SK-N-SH (cell line): ENCODE measurements at regions not wholly inside any gene's neighbourhood (a gene's known extent, or its start where the extent isn't known, plus 50 kb on each side); places are given as distances from the start of the nearest gene placed in this dataset.

Source experiments
- CTCF ChIA-PET: fragments of 300-600, 350-600 bp; formaldehyde crosslinking; extraction: SDS; loops from one replicate; lab custom pipeline; 2021; lab: Yijun Ruan, JAX
- POLR2A ChIA-PET: fragments of 350-600 bp; sonication (Branson Sonifier 250); formaldehyde crosslinking; extraction: SDS; loops from one replicate; lab custom pipeline; 2020; ENCODE audit warnings: antibody characterized with exemption, inconsistent platforms; lab: Yijun Ruan, JAX
- DNase-seq: peaks from one replicate; pipeline ENCODE4 v3.0.0; 2012
- H2AFZ ChIP-seq: fragments of 200-600 bp; sonication (generic); 2 replicates; pipeline ENCODE4 v1.8.1; 2016; ENCODE audit warnings: antibody characterized with exemption, mild to moderate bottlenecking, low read depth
- H3F3A ChIP-seq: fragments of 200-600 bp; sonication (generic); replicated peaks from 2 replicates; pipeline ENCODE3; 2016; ENCODE audit warnings: antibody characterized with exemption, mild to moderate bottlenecking; ENCODE audit not compliant: insufficient read depth
- H3K27ac ChIP-seq, 2 experiments: fragments of 200-500 bp in 1 of 2; fragments of 200-600 bp in 1 of 2; sonication (Bioruptor generic) in 1 of 2; sonication (generic), shearing (Covaris generic) in 1 of 2; 2 replicates each; pipeline versions ENCODE4 v1.5.1 to v1.6.1; 2014 to 2016; ENCODE audit warnings: low read depth in 2 of 2, inconsistent platforms in 1 of 2, low read length in 1 of 2, mild to moderate bottlenecking in 1 of 2, mixed read lengths in 1 of 2
- H3K27me3 ChIP-seq: fragments of 200-600 bp; sonication (generic), shearing (Covaris generic); 2 replicates; pipeline ENCODE4 v1.6.1; 2016; ENCODE audit warnings: mixed run types; ENCODE audit not compliant: insufficient read depth
- H3K36me3 ChIP-seq, 2 experiments: fragments of 200-500 bp in 1 of 2; fragments of 200-600 bp in 1 of 2; sonication (Bioruptor generic) in 1 of 2; sonication (generic) in 1 of 2; replicated peaks in 1 of 2; 2 replicates each; pipeline versions ENCODE3 to v1.5.1; 2014 to 2016; ENCODE audit warnings: low read length in 1 of 2, mild to moderate bottlenecking in 1 of 2; ENCODE audit not compliant: insufficient read depth in 2 of 2, control insufficient read depth in 1 of 2
- H3K4me1 ChIP-seq, 2 experiments: fragments of 200-500 bp in 1 of 2; fragments of 200-600 bp in 1 of 2; sonication (Bioruptor generic) in 1 of 2; sonication (generic), shearing (Covaris generic) in 1 of 2; 2 replicates each; pipeline versions ENCODE4 v1.5.1 to v1.6.1; 2014 to 2016; ENCODE audit warnings: low read depth in 1 of 2, low read length in 1 of 2, mixed run types in 1 of 2; ENCODE audit not compliant: insufficient read depth in 2 of 2, control insufficient read depth in 1 of 2
- H3K4me2 ChIP-seq: fragments of 200-600 bp; sonication (generic), shearing (Covaris generic); 2 replicates; pipeline ENCODE4 v1.6.1; 2017; ENCODE audit warnings: mixed run types
- H3K4me3 ChIP-seq, 2 experiments: fragments of 200-500 bp in 1 of 2; fragments of 200-600 bp in 1 of 2; sonication (Bioruptor generic) in 1 of 2; sonication (generic), shearing (Covaris generic) in 1 of 2; 2 replicates each; pipeline versions ENCODE4 v1.5.1 to v1.8.1; 2014 to 2016; ENCODE audit warnings: low read depth in 2 of 2, inconsistent platforms in 1 of 2, low read length in 1 of 2, mild to moderate bottlenecking in 1 of 2, mixed read lengths in 1 of 2, moderate library complexity in 1 of 2
- H3K79me2 ChIP-seq: fragments of 200-600 bp; sonication (generic); 2 replicates; pipeline ENCODE4 v1.8.1; 2017; ENCODE audit warnings: mild to moderate bottlenecking; ENCODE audit not compliant: insufficient read depth
- H3K9ac ChIP-seq: fragments of 200-600 bp; sonication (generic); 2 replicates; pipeline ENCODE4 v1.6.1; 2017; ENCODE audit warnings: mixed run types
- H3K9me2 ChIP-seq: fragments of 200-600 bp; sonication (generic); 2 replicates; pipeline ENCODE4 v1.6.1; 2017; ENCODE audit warnings: mixed run types
- H3K9me3 ChIP-seq: fragments of 200-600 bp; sonication (generic); 2 replicates; pipeline ENCODE4 v1.6.1; 2017; ENCODE audit warnings: mixed run types, mild to moderate bottlenecking, moderate library complexity
- H4K20me1 ChIP-seq: fragments of 200-600 bp; sonication (generic); 2 replicates; pipeline ENCODE4 v1.6.1; 2017; ENCODE audit warnings: mild to moderate bottlenecking, mixed run types; ENCODE audit not compliant: insufficient read depth
- CHD2 ChIP-seq: fragments of 150-350 bp; IDR thresholded peaks from 2 replicates; pipeline ENCODE4 v1.6.1; 2018; ENCODE audit warnings: low read length; ENCODE audit not compliant: partially characterized antibody
- GABPA ChIP-seq: IDR thresholded peaks from 2 replicates; pipeline ENCODE4 v1.4.0; 2012; ENCODE audit warnings: low read depth, mild to moderate bottlenecking
- IRF3 ChIP-seq: fragments of 150-350 bp; IDR thresholded peaks from 2 replicates; pipeline ENCODE4 v1.6.1; 2016; ENCODE audit warnings: mild to moderate bottlenecking, low read depth, low read length
- NFIC ChIP-seq: IDR thresholded peaks from 2 replicates; pipeline ENCODE4 v1.4.0; 2012; ENCODE audit warnings: borderline replicate concordance
- POLR2AphosphoS5 ChIP-seq: IDR thresholded peaks from 2 replicates; pipeline ENCODE4 v1.6.1; 2012; ENCODE audit warnings: low read depth, low read length
- RAD21 ChIP-seq: IDR thresholded peaks from 2 replicates; pipeline ENCODE4 v1.6.1; 2012; ENCODE audit warnings: mild to moderate bottlenecking, low read length
- RCOR1 ChIP-seq: fragments of 150-350 bp; IDR thresholded peaks from 2 replicates; pipeline ENCODE4 v1.6.1; 2017; ENCODE audit warnings: antibody characterized with exemption, low read length
- TEAD4 ChIP-seq: IDR thresholded peaks from 2 replicates; pipeline ENCODE4 v1.4.0; 2012; ENCODE audit warnings: mild to moderate bottlenecking, borderline replicate concordance; ENCODE audit not compliant: insufficient read depth
- USF2 ChIP-seq: fragments of 150-350 bp; IDR thresholded peaks from 2 replicates; pipeline ENCODE4 v1.6.1; 2017; ENCODE audit warnings: antibody characterized with exemption, low read length, low read depth, borderline replicate concordance
- ZBTB33 ChIP-seq: IDR thresholded peaks from 2 replicates; pipeline ENCODE4 v1.4.0; 2012; ENCODE audit warnings: low read depth, borderline replicate concordance
- WGBS: methylation state at CpG from one replicate; pipeline ENCODE4 v1.1.6; 2017; ENCODE audit warnings: low lambda C conversion rate; 5-methylcytosine and 5-hydroxymethylcytosine counted together
- TF ChIP-seq, protein P1 (sequence below): IDR thresholded peaks from 2 replicates; pipeline ENCODE4 v1.4.0; 2012; ENCODE audit warnings: low read depth
- TF ChIP-seq, protein P2 (sequence below): IDR thresholded peaks from 2 replicates; pipeline ENCODE4 v1.6.1; 2012; ENCODE audit warnings: mild to moderate bottlenecking, low read depth, low read length, moderate library complexity

DNA sequence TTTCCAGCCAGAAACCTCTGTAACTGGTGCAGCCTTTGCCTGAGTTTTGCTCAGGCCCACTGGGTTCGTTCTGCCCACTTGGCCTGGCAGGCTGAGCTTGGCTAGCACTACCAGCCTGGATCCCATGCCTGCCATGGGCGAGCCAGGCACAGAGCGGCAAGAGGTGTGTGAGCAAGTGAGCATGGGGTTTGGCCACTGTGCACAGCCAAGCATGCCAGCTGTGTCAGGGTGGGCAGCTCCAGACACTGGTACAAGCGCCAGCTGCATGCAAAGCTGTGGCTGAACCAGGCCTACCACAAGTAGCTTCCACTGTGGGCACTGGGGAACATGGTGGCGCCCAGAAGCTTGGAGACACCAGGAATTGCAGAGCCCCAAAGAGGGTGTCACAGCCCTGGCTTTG lies 56.3 kb upstream of the LDAH start:
- H3K4me2 ChIP-seq: no peak overlapping the region
- H3K27me3 ChIP-seq: no peaks in the 10 kb centered on the region
- 39% methylated on average over 4 of the region's 5 CpGs for WGBS
- no peak for DNase-seq
- no peaks in the 10 kb centered on the region for H3K36me3 ChIP-seq
- no peak overlapping the region for H3K4me3 ChIP-seq
- CTCF ChIA-PET: interaction anchor here (3.2 kb wide), 1 partner anchor 218 kb away, joined by 11 read pairs; no protein-coding TSS in a partner anchor
- POLR2A ChIA-PET: no interaction called here
- peaks cover 0 to 20% of the 10 kb centered on the region in 2 experiments; a peak in 2 of 4 replicates for H3K4me1 ChIP-seq
- no peaks in the 10 kb centered on the region for H3K9me2 ChIP-seq
- no peak overlapping the region for H2AFZ ChIP-seq
- no peak overlapping the region for H3K27ac ChIP-seq
- no peak overlapping the region for H3K9ac ChIP-seq
- no peaks in the 10 kb centered on the region for H3K9me3 ChIP-seq
- TF ChIP-seq, protein P1, sequence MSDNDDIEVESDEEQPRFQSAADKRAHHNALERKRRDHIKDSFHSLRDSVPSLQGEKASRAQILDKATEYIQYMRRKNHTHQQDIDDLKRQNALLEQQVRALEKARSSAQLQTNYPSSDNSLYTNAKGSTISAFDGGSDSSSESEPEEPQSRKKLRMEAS: no peak
- TF ChIP-seq TEAD4 (no peak), POLR2AphosphoS5 (no peak), NFIC (no peak), IRF3 (no peak), GABPA (no peak), USF2 (no peak), RAD21 (no peak), CHD2 (no peak), RCOR1 (no peak), ZBTB33 (no peak)
- H3F3A ChIP-seq: no peaks in the 10 kb centered on the region
- H3K79me2 ChIP-seq: no peaks in the 10 kb centered on the region
- H4K20me1 ChIP-seq: no peaks in the 10 kb centered on the region

- Histone ChIP-seq H3K4me2 (no peak overlapping the region), H2AFZ (no peak overlapping the region), H3K4me3 (no peak overlapping the region), H3K9me2 (no peaks in the 10 kb centered on the region), H3K9me3 (no peaks in the 10 kb centered on the region), H3F3A (no peaks in the 10 kb centered on the region), H4K20me1 (no peaks in the 10 kb centered on the region), H3K27me3 (no peaks in the 10 kb centered on the region), H3K79me2 (no peaks in the 10 kb centered on the region), H3K27ac (no peak overlapping the region), H3K9ac (no peak overlapping the region), H3K4me1 (peaks cover 0 to 10% of the 10 kb centered on the region in 2 experiments; a peak in 2 of 4 replicates), H3K36me3 (no peaks in the 10 kb centered on the region)
- 13% methylated on average over 2 of the region's 2 CpGs for WGBS
- no peak for DNase-seq
- CTCF ChIA-PET: no interaction called here
- TF ChIP-seq, protein P2, sequence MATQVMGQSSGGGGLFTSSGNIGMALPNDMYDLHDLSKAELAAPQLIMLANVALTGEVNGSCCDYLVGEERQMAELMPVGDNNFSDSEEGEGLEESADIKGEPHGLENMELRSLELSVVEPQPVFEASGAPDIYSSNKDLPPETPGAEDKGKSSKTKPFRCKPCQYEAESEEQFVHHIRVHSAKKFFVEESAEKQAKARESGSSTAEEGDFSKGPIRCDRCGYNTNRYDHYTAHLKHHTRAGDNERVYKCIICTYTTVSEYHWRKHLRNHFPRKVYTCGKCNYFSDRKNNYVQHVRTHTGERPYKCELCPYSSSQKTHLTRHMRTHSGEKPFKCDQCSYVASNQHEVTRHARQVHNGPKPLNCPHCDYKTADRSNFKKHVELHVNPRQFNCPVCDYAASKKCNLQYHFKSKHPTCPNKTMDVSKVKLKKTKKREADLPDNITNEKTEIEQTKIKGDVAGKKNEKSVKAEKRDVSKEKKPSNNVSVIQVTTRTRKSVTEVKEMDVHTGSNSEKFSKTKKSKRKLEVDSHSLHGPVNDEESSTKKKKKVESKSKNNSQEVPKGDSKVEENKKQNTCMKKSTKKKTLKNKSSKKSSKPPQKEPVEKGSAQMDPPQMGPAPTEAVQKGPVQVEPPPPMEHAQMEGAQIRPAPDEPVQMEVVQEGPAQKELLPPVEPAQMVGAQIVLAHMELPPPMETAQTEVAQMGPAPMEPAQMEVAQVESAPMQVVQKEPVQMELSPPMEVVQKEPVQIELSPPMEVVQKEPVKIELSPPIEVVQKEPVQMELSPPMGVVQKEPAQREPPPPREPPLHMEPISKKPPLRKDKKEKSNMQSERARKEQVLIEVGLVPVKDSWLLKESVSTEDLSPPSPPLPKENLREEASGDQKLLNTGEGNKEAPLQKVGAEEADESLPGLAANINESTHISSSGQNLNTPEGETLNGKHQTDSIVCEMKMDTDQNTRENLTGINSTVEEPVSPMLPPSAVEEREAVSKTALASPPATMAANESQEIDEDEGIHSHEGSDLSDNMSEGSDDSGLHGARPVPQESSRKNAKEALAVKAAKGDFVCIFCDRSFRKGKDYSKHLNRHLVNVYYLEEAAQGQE: no peak
- no peak for TF ChIP-seq IRF3
- POLR2A ChIA-PET: no interaction called here
Measured at GRCh38 chr2:20877960-20878359, 55.1 kb upstream of the LDAH start.
